Trophoblast cell (in vitro differentiated cells and primary cell): ENCODE measurements at regions not wholly inside any gene's neighbourhood (a gene's known extent, or its start where the extent isn't known, plus 50 kb on each side); places are given as distances from the start of the nearest gene placed in this dataset.
A peak's percentile ranks its signal among the peaks of the same experiment; 100 is the strongest.

Experiments used
- DNase-seq, 2 donors: peaks; one replicate each; pipeline ENCODE4 v3.0.0-alpha.2; 2016
- H2AFZ ChIP-seq: 2 replicates; pipeline ENCODE4 v1.6.1; 2013; ENCODE audit warnings: low read length, moderate library complexity, mild to moderate bottlenecking; ENCODE audit not compliant: insufficient read depth, poor library complexity
- H2AK5ac ChIP-seq: 2 replicates; pipeline ENCODE4 v1.6.1; 2013; ENCODE audit warnings: mild to moderate bottlenecking, low read length
- H2BK120ac ChIP-seq: 2 replicates; pipeline ENCODE4 v1.6.1; 2013; ENCODE audit warnings: low read length, mild to moderate bottlenecking, moderate library complexity; ENCODE audit not compliant: insufficient read depth, poor library complexity
- H2BK12ac ChIP-seq: 2 replicates; pipeline ENCODE4 v1.6.1; 2013; ENCODE audit warnings: mild to moderate bottlenecking, low read length, moderate library complexity
- H2BK5ac ChIP-seq: 2 replicates; pipeline ENCODE4 v1.6.1; 2013; ENCODE audit warnings: low read length, low read depth, moderate library complexity, mild to moderate bottlenecking; ENCODE audit not compliant: poor library complexity
- H3K14ac ChIP-seq: 2 replicates; pipeline ENCODE4 v1.6.1; 2013; ENCODE audit warnings: mild to moderate bottlenecking, low read length
- H3K18ac ChIP-seq: 2 replicates; pipeline ENCODE4 v1.6.1; 2013; ENCODE audit warnings: mild to moderate bottlenecking, low read length
- H3K23ac ChIP-seq: 2 replicates; pipeline ENCODE4 v1.6.1; 2013; ENCODE audit warnings: low read length
- H3K27ac ChIP-seq: 2 replicates; pipeline ENCODE4 v1.5.1; 2013; ENCODE audit warnings: low read depth, mild to moderate bottlenecking, inconsistent platforms, low read length, moderate library complexity
- H3K27me3 ChIP-seq: 2 replicates; pipeline ENCODE4 v1.6.1; 2013; ENCODE audit warnings: inconsistent platforms, mild to moderate bottlenecking, low read length, moderate library complexity; ENCODE audit not compliant: insufficient read depth
- H3K36me3 ChIP-seq, 2 experiments: 1 replicate in 1 of 2; 2 replicates in 1 of 2; pipeline ENCODE4 v1.6.1; 2013; ENCODE audit warnings: low read length in 2 of 2, mild to moderate bottlenecking in 2 of 2, moderate library complexity in 1 of 2; ENCODE audit not compliant: insufficient read depth in 2 of 2, control insufficient read depth in 1 of 2
- H3K4ac ChIP-seq: 2 replicates; pipeline ENCODE4 v1.6.1; 2013; ENCODE audit warnings: low read depth, mild to moderate bottlenecking, low read length, moderate library complexity
- H3K4me1 ChIP-seq, 2 experiments: 1 replicate in 1 of 2; 2 replicates in 1 of 2; pipeline ENCODE4 v1.6.1; 2013; ENCODE audit warnings: low read length in 2 of 2, mild to moderate bottlenecking in 2 of 2, moderate library complexity in 1 of 2; ENCODE audit not compliant: insufficient read depth in 2 of 2, control insufficient read depth in 1 of 2
- H3K4me2 ChIP-seq: 2 replicates; pipeline ENCODE4 v1.6.1; 2013; ENCODE audit warnings: inconsistent platforms, mild to moderate bottlenecking, low read length, moderate library complexity
- H3K4me3 ChIP-seq: 2 replicates; pipeline ENCODE4 v1.5.1; 2013; ENCODE audit warnings: mild to moderate bottlenecking, low read depth, low read length, inconsistent platforms
- H3K79me1 ChIP-seq: one replicate; pipeline ENCODE4 v1.6.1; 2013; ENCODE audit warnings: low read length
- H3K79me2 ChIP-seq: 2 replicates; pipeline ENCODE4 v1.6.1; 2013; ENCODE audit warnings: low read length, mild to moderate bottlenecking; ENCODE audit not compliant: control insufficient read depth, insufficient read depth, poor library complexity
- H3K9ac ChIP-seq: 2 replicates; pipeline ENCODE4 v1.6.1; 2013; ENCODE audit warnings: mild to moderate bottlenecking, low read length
- H3K9me3 ChIP-seq: 2 replicates; pipeline ENCODE4 v1.6.1; 2013; ENCODE audit warnings: low read depth, mild to moderate bottlenecking, control low read depth, inconsistent platforms, low read length; ENCODE audit not compliant: insufficient read depth
- H4K12ac ChIP-seq: 2 replicates; pipeline ENCODE4 v1.6.1; 2013; ENCODE audit warnings: low read depth, mild to moderate bottlenecking, low read length, moderate library complexity
- H4K8ac ChIP-seq: 2 replicates; pipeline ENCODE4 v1.6.1; 2013; ENCODE audit warnings: low read depth, mild to moderate bottlenecking, low read length, moderate library complexity
- H4K91ac ChIP-seq: one replicate; pipeline ENCODE4 v1.6.1; 2013; ENCODE audit warnings: low read depth, mild to moderate bottlenecking, low read length, moderate library complexity
- WGBS: extraction: QIAGEN DNeasy Blood & Tissue Kit; methylation state at CpG from one replicate; pipeline ENCODE4 v1.1.7; 2013; ENCODE audit warnings: missing lambda C conversion rate; ENCODE audit not compliant: insufficient read length, insufficient coverage; ENCODE audit errors: extremely low coverage; 5-methylcytosine and 5-hydroxymethylcytosine counted together

GRCh38 chr1:170819781-170820180 is 115.6 kb upstream of the MROH9 start:
- H2AK5ac ChIP-seq: no peak overlapping the region
- no CpG with 5 or more reads among the region's 2 CpGs for WGBS
- H3K18ac ChIP-seq: no peak overlapping the region
- no peak overlapping the region for H3K9ac ChIP-seq
- no peaks in the 10 kb centered on the region for H3K36me3 ChIP-seq
- H3K27ac ChIP-seq: no peak overlapping the region
- DNase-seq: no peak
- H2BK12ac ChIP-seq: no peak overlapping the region
- H3K4ac ChIP-seq: no peak overlapping the region
- H3K79me1 ChIP-seq: no peaks in the 10 kb centered on the region
- H4K91ac ChIP-seq: no peak overlapping the region
- H4K12ac ChIP-seq: no peak overlapping the region
- no peak overlapping the region for H3K14ac ChIP-seq
- no peak overlapping the region for H2BK5ac ChIP-seq
- H3K9me3 ChIP-seq: no peaks in the 10 kb centered on the region
- H4K8ac ChIP-seq: no peak overlapping the region
- H2AFZ ChIP-seq: no peak overlapping the region
- no peak overlapping the region for H2BK120ac ChIP-seq
- H3K4me3 ChIP-seq: no peak overlapping the region
- H3K4me1 ChIP-seq: no peaks in the 10 kb centered on the region
- no peak overlapping the region for H3K23ac ChIP-seq
- H3K79me2 ChIP-seq: no peaks in the 10 kb centered on the region
- H3K4me2 ChIP-seq: no peak overlapping the region
- no peaks in the 10 kb centered on the region for H3K27me3 ChIP-seq

- Histone ChIP-seq H3K9me3 (no peaks in the 10 kb centered on the region), H2BK5ac (no peak overlapping the region)
Observed at GRCh38 chr1:170823120-170823519, 112.2 kb upstream of the MROH9 start.

GRCh38 chr1:170831276-170831675 is 104.1 kb upstream of the MROH9 start:
- no peaks in the 10 kb centered on the region for H3K79me2 ChIP-seq
- H2AFZ ChIP-seq: no peak overlapping the region
- H3K36me3 ChIP-seq: no peaks in the 10 kb centered on the region
- no peak overlapping the region for H4K8ac ChIP-seq
- H3K4me2 ChIP-seq: no peak overlapping the region
- H3K4me1 ChIP-seq: no peaks in the 10 kb centered on the region
- no peaks in the 10 kb centered on the region for H3K27me3 ChIP-seq
- peaks cover 5% of the 10 kb centered on the region for H3K9me3 ChIP-seq
- WGBS: no CpG with 5 or more reads among the region's 7 CpGs
- no peak overlapping the region for H3K4me3 ChIP-seq
- no peak overlapping the region for H2AK5ac ChIP-seq
- no peaks in the 10 kb centered on the region for H3K79me1 ChIP-seq
- H3K14ac ChIP-seq: no peak overlapping the region
- H2BK5ac ChIP-seq: no peak overlapping the region
- H3K18ac ChIP-seq: no peak overlapping the region
- H3K9ac ChIP-seq: no peak overlapping the region
- no peak overlapping the region for H4K91ac ChIP-seq
- H2BK12ac ChIP-seq: no peak overlapping the region
- no peak overlapping the region for H3K23ac ChIP-seq
- H3K27ac ChIP-seq: no peak overlapping the region
- no peak overlapping the region for H4K12ac ChIP-seq
- no peak overlapping the region for H2BK120ac ChIP-seq
- DNase-seq: peak; percentile 83 to 90
- no peak overlapping the region for H3K4ac ChIP-seq

More at GRCh38 chr1:170823120-170823519, 112.2 kb upstream of the MROH9 start:
- Histone ChIP-seq H3K18ac (no peak overlapping the region), H2BK120ac (no peak overlapping the region), H2AK5ac (no peak overlapping the region), H3K23ac (no peak overlapping the region), H3K4me3 (no peak overlapping the region), H3K4me2 (no peak overlapping the region), H4K8ac (no peak overlapping the region), H3K4ac (no peak overlapping the region), H3K79me1 (no peaks in the 10 kb centered on the region), H4K91ac (no peak overlapping the region), H3K9ac (no peak overlapping the region), H3K14ac (no peak overlapping the region), H3K27me3 (no peaks in the 10 kb centered on the region), H4K12ac (no peak overlapping the region), H3K4me1 (no peaks in the 10 kb centered on the region), H2BK12ac (no peak overlapping the region), H3K79me2 (no peaks in the 10 kb centered on the region), H2AFZ (no peak overlapping the region), H3K27ac (no peak overlapping the region), H3K36me3 (no peaks in the 10 kb centered on the region)
- WGBS: no CpG with 5 or more reads among the region's 2 CpGs
- no peak for DNase-seq

GRCh38 chr1:170836141-170836540 is 99.2 kb upstream of the MROH9 start:
- H3K27me3 ChIP-seq: no peaks in the 10 kb centered on the region
- no peak overlapping the region for H2BK12ac ChIP-seq
- H3K4me1 ChIP-seq: no peaks in the 10 kb centered on the region
- no peaks in the 10 kb centered on the region for H3K36me3 ChIP-seq
- H2AK5ac ChIP-seq: no peak overlapping the region
- no peaks in the 10 kb centered on the region for H3K79me1 ChIP-seq
- no peak overlapping the region for H4K8ac ChIP-seq
- H3K4ac ChIP-seq: no peak overlapping the region
- no peak overlapping the region for H3K9ac ChIP-seq
- H3K79me2 ChIP-seq: no peaks in the 10 kb centered on the region
- H3K4me2 ChIP-seq: no peak overlapping the region
- H3K27ac ChIP-seq: no peak overlapping the region
- no peak overlapping the region for H4K12ac ChIP-seq
- no peak overlapping the region for H3K18ac ChIP-seq
- H2BK5ac ChIP-seq: no peak overlapping the region
- H3K23ac ChIP-seq: no peak overlapping the region
- H3K4me3 ChIP-seq: no peak overlapping the region
- no peak for DNase-seq
- H4K91ac ChIP-seq: no peak overlapping the region
- H3K9me3 ChIP-seq: peaks cover 5% of the 10 kb centered on the region
- no peak overlapping the region for H3K14ac ChIP-seq
- H2BK120ac ChIP-seq: no peak overlapping the region
- no peak overlapping the region for H2AFZ ChIP-seq
